AG10803 (cell line): ENCODE measurements at regions not wholly inside any gene's neighbourhood (a gene's known extent, or its start where the extent isn't known, plus 50 kb on each side); places are given as distances from the start of the nearest gene placed in this dataset.

Experiments
- DNase-seq: peaks from one replicate; pipeline ENCODE4 v3.0.0; 2010; ENCODE audit warnings: low read depth
- H3K4me3 ChIP-seq: 2 replicates; pipeline ENCODE4 v1.5.1; 2011; ENCODE audit warnings: mild to moderate bottlenecking, low read length, control low read depth
- TF ChIP-seq, protein P1 (sequence below): conservative IDR thresholded peaks from 2 replicates; pipeline ENCODE4 v1.5.1; 2011; ENCODE audit warnings: mild to moderate bottlenecking, low read length, control low read depth, inconsistent platforms

DNA sequence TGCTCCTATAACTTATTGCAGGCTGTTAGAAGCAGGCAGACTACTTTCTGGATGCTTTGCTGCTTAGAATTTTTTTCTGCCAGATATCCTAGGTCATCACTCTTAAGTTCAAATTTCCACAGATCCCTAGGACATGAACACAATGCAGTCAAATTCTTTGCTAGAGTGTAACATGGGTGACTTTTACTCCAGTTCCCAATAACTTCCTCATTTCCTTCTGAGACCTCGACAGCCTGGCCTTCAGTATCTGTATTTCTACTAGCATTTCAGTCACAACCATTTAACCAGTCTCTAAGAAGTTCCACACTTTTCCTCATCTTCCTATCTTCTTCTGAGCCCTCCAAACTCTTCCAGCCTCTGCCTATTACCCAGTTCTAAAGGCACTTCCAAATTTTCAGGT lies 60.4 kb upstream of the ZBED5 start:
- no peak for DNase-seq
- TF ChIP-seq, protein P1, sequence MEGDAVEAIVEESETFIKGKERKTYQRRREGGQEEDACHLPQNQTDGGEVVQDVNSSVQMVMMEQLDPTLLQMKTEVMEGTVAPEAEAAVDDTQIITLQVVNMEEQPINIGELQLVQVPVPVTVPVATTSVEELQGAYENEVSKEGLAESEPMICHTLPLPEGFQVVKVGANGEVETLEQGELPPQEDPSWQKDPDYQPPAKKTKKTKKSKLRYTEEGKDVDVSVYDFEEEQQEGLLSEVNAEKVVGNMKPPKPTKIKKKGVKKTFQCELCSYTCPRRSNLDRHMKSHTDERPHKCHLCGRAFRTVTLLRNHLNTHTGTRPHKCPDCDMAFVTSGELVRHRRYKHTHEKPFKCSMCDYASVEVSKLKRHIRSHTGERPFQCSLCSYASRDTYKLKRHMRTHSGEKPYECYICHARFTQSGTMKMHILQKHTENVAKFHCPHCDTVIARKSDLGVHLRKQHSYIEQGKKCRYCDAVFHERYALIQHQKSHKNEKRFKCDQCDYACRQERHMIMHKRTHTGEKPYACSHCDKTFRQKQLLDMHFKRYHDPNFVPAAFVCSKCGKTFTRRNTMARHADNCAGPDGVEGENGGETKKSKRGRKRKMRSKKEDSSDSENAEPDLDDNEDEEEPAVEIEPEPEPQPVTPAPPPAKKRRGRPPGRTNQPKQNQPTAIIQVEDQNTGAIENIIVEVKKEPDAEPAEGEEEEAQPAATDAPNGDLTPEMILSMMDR = no peak
- no peak overlapping the region for H3K4me3 ChIP-seq

DNA sequence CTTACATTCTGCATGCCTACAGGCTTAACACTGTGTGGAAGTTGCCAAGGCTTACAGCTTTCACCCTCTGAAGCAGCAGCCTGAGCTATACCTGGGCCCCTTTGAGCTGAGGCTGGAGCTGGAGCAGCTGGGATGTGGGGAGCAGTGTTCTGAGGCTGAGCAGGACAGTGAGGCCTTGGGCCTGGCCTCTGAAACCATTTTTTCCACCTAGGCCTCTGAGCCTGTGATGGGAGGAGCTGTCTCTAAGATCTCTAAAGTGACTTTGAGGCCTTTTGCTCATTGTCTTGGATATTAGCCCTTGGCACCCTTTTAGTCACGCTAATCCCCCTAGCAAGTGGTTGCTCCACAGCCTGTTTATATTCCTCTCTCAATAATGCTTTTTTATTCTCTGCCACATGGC lies 59.9 kb upstream of the ZBED5 start:
- DNase-seq = no peak

DNA sequence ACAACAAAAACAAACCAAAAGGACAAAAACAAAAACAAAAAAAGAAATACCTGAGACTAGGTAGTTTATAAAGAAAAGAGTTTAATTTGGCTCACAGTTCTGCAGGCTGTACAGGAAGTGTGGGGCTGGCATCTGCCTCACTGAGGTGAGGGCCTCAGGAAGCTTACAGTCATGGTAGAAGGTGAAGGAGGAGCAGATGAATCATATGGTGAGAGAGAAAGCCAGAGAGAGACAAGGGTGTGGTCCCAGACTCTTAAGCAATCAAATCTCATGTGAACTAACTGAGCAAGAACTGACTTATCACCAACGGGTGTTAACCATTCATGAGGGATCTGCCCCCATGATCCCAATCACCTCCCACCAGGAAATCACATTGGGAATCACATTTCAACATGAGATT lies 58.8 kb upstream of the ZBED5 start:
- TF ChIP-seq, protein P1 = no peak
- no peak for DNase-seq
- no peak overlapping the region for H3K4me3 ChIP-seq

More for the DNA sequence above, 59.9 kb upstream of the ZBED5 start:
- TF ChIP-seq, protein P1 = no peak
- no peak overlapping the region for H3K4me3 ChIP-seq

DNA sequence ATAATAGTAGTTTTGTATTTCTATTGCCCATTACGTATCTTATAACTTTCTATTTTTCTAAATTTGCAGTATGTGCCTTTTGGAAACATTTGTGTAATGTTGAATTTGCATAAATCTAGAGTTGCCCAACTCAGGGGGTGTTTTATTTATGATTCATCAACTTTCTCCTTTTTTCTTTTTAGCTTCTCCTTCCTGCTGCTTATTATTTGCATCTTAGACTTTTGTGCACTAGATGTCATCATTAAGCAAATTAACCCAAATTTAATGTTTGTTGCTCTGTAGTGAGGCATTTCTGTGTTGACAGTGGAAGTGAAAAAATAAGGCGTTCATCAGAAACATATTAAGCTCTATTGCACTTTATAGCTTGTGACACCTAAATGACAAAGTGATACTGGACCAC lies 56.2 kb upstream of the ZBED5 start:
- no peak for DNase-seq

DNA sequence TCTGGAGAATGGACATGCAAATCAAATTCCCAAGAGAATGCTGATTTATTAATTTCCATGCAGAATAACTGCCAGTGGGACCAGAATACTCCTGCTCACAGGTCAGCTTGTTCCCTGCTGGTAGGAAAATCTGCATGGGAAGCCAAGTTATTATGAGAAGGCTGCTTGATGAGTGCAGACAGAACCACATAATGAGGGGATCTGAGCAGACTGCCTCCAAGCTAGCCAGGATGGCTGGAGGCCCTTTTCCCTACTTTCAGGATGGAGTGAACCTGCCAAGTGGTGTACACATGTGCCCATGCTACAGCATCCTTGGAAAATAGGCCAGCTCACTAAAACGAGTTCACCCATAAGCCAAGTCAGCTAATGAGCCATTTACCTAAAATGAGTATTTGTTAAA lies 55.2 kb upstream of the ZBED5 start:
- no peak for DNase-seq
- TF ChIP-seq, protein P1 = no peak
- no peak overlapping the region for H3K4me3 ChIP-seq

More for the DNA sequence above, 56.2 kb upstream of the ZBED5 start:
- no peak overlapping the region for H3K4me3 ChIP-seq
- TF ChIP-seq, protein P1 = no peak

GRCh38 chr11:10911907-10912306 lies 54.1 kb upstream of the ZBED5 start:
- no peak for DNase-seq
- no peak overlapping the region for H3K4me3 ChIP-seq
- TF ChIP-seq, protein P1 = no peak

DNA sequence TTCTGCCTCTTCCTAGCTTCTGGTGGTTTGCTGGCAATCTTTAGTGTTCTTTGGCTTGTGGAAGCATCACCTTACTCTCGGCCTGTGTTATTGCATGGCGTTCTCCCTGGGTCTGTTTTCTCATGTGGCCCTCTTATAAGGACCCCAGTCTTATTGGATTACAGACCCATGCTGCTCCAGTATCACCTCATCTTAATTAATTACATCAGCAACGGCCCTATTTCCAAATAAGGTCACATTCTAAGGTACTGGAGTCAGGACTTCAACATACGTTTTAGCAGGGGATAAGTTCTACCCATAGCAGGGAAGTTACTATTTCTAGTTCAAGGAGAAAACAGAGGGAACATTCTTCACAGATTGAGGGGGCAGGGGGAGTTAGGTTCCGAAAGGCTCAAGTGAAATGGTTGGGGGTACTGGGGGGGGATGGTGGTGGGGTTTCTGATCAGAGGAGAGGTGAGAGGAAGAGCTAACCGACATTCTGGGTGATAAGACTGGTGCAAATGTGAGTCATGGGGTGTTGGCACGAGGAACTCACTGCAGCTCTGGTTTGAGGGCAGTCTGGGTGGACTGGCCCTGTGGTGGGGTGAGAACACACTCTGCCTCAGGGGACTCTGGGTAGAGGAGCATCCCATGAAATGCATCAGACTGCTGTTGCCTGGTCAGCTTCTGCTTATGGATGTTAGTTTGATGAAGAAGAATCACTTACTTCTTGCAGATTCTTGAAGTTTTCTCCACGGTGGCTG lies 51.5 kb upstream of the ZBED5 start:
- H3K4me3 ChIP-seq = no peak overlapping the region
- DNase-seq = peak; percentile 48
- TF ChIP-seq, protein P1 = no peak
